Tibial nerve (tissue), 4 donors: ENCODE measurements at regions not wholly inside any gene's neighbourhood (a gene's known extent, or its start where the extent isn't known, plus 50 kb on each side); places are given as distances from the start of the nearest gene placed in this dataset.

Experiments used
- DNase-seq, 2 donors: peaks; one replicate each; pipeline ENCODE4 v3.0.0-alpha.2; 2019; ENCODE audit warnings: low spot score in 2 of 2
- H3K27ac ChIP-seq, 4 donors: fragments of 200-600 bp; sonication (generic) in 3 of 4; one replicate each; pipeline ENCODE4 v1.5.1; 2017 to 2019; ENCODE audit warnings: mild to moderate bottlenecking in 1 of 4
- H3K27me3 ChIP-seq, 2 donors: fragments of 200-600 bp; sonication (generic) in 1 of 2; one replicate each; pipeline versions ENCODE4 v1.5.1 to v1.6.0; 2017 to 2019
- H3K36me3 ChIP-seq, 3 donors: fragments of 200-600 bp; sonication (generic); one replicate each; pipeline ENCODE4 v1.5.1; 2018 to 2019
- H3K4me1 ChIP-seq, 4 donors: fragments of 200-600 bp; sonication (generic) in 3 of 4; one replicate each; pipeline ENCODE4 v1.5.1; 2017 to 2019
- H3K4me3 ChIP-seq, 4 donors: fragments of 200-600 bp; sonication (generic) in 3 of 4; one replicate each; pipeline ENCODE4 v1.5.1; 2017 to 2019; ENCODE audit warnings: mild to moderate bottlenecking in 1 of 4, moderate library complexity in 1 of 4
- H3K9me3 ChIP-seq, 4 donors: fragments of 200-600 bp; sonication (generic) in 3 of 4; one replicate each; pipeline ENCODE4 v1.5.1; 2017 to 2019
- CTCF ChIP-seq, 5 experiments: fragments of 200-600 bp in 3 of 5; fragments of 450-650 bp in 2 of 5; sonication (generic) in 3 of 5; IDR thresholded peaks; one replicate each; pipeline ENCODE4 v1.5.1; 2016 to 2019; ENCODE audit warnings: antibody characterized with exemption in 5 of 5, mild to moderate bottlenecking in 3 of 5, moderate library complexity in 2 of 5
- EP300 ChIP-seq, 2 donors: sonication (generic); formaldehyde crosslinking; IDR thresholded peaks; one replicate each; pipeline ENCODE4 v1.6.1; 2017; ENCODE audit warnings: antibody characterized with exemption in 2 of 2, mild to moderate bottlenecking in 1 of 2
- POLR2A ChIP-seq, 2 donors: fragments of 450-650 bp; IDR thresholded peaks; one replicate each; pipeline ENCODE4 v1.6.1; 2017; ENCODE audit warnings: antibody characterized with exemption in 2 of 2, mild to moderate bottlenecking in 2 of 2, moderate library complexity in 2 of 2
- WGBS, 2 donors: methylation state at CpG; one replicate each; pipeline ENCODE4 v1.1.5; 2018; 5-methylcytosine and 5-hydroxymethylcytosine counted together

- no peak for TF ChIP-seq EP300 (IDR thresholded peaks at IDR 0.05)
- no peak for TF ChIP-seq CTCF (IDR thresholded peaks at IDR 0.05)
- TF ChIP-seq POLR2A (IDR thresholded peaks at IDR 0.05), result no peak
- Histone ChIP-seq H3K9me3 (no peaks in the 10 kb centered on the region), H3K36me3 (no peaks in the 10 kb centered on the region), H3K27ac (no peak overlapping the region), H3K4me1 (peaks cover 0 to 21% (median 1%) of the 10 kb centered on the region in 4 donors), H3K27me3 (no peaks in the 10 kb centered on the region), H3K4me3 (no peak overlapping the region)
- WGBS, 2 donors, result 76% methylated on average over 6 of the region's 6 CpGs
- no peak for DNase-seq
These were observed 144.1 kb upstream of the NCK2 start for GRCh38 chr2:105600602-105600948.

DNA sequence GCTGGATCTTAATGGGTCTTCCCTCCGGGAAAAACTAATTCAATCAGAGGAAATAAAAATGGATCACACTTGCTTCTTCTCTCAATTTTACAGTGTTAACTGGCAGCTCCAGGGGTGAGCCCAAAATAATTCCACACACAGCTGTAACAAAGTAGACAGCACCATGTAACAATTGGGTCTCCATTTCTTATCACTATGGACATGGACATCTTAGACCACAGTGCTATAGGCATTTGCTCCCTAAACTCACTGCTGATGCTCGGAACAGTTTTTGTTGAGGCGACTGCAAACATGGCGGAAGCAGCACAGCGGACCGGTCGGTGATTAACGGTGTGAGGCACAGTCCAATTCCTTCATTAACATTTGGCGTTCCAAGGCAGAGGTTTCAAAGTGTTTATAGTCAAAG, 144.7 kb upstream of the NCK2 start:
- DNase-seq, result no peak
- Histone ChIP-seq H3K27ac (no peak overlapping the region), H3K36me3 (no peaks in the 10 kb centered on the region), H3K4me3 (no peak overlapping the region), H3K9me3 (no peaks in the 10 kb centered on the region), H3K27me3 (no peaks in the 10 kb centered on the region), H3K4me1 (peaks cover 0 to 16% (median 1%) of the 10 kb centered on the region in 4 donors)
- TF ChIP-seq POLR2A (IDR thresholded peaks at IDR 0.05), result no peak
- no peak for TF ChIP-seq CTCF (IDR thresholded peaks at IDR 0.05)
- no peak for TF ChIP-seq EP300 (IDR thresholded peaks at IDR 0.05)
- 87 to 90% methylated on average over 9 of the region's 9 CpGs for WGBS, 2 donors

- Histone ChIP-seq H3K27me3 (no peaks in the 10 kb centered on the region), H3K9me3 (no peaks in the 10 kb centered on the region), H3K36me3 (no peaks in the 10 kb centered on the region), H3K4me3 (no peak overlapping the region), H3K27ac (no peak overlapping the region), H3K4me1 (peaks cover 0 to 11% (median 1%) of the 10 kb centered on the region in 4 donors)
- TF ChIP-seq EP300 (IDR thresholded peaks at IDR 0.05), result no peak
- no peak for TF ChIP-seq POLR2A (IDR thresholded peaks at IDR 0.05)
- no peak for TF ChIP-seq CTCF (IDR thresholded peaks at IDR 0.05)
- DNase-seq, result no peak
- 66 to 68% methylated on average over 6 of the region's 6 CpGs for WGBS, 2 donors
These were observed 145.6 kb upstream of the NCK2 start for GRCh38 chr2:105598829-105599698.

- Histone ChIP-seq H3K27me3 (no peaks in the 10 kb centered on the region), H3K9me3 (no peaks in the 10 kb centered on the region), H3K4me3 (no peak overlapping the region), H3K27ac (peak overlapping the region in 2 of 4 donors; percentile 1 to 49), H3K36me3 (no peaks in the 10 kb centered on the region), H3K4me1 (peaks cover 0 to 11% (median 1%) of the 10 kb centered on the region in 4 donors)
- DNase-seq, result no peak
- no peak for TF ChIP-seq CTCF (IDR thresholded peaks at IDR 0.05)
- no peak for TF ChIP-seq POLR2A (IDR thresholded peaks at IDR 0.05)
- no peak for TF ChIP-seq EP300 (IDR thresholded peaks at IDR 0.05)
- 79% methylated on average over 10 of the region's 10 CpGs for WGBS, 2 donors
These were observed 146.6 kb upstream of the NCK2 start for GRCh38 chr2:105597806-105598803.
